HG02840 (cell line): ENCODE measurements at regions not wholly inside any gene's neighbourhood (a gene's known extent, or its start where the extent isn't known, plus 50 kb on each side); places are given as distances from the start of the nearest gene placed in this dataset.
"Not testable (repeated sequence)": the region's sequence is repeated elsewhere in the genome, so short reads cannot be mapped to it uniquely, and the experiment has no call there.

Experiments used
- ATAC-seq: cut with Tn5 transposase; IDR thresholded peaks from one replicate; pipeline ENCODE4 v1.9.1; 2021; ENCODE audit warnings: mild to moderate bottlenecking, moderate library complexity, moderate number of reproducible peaks; ENCODE audit not compliant: unreplicated experiment, low FRiP score

GRCh38 chr10:123373591-123373990, 219.4 kb downstream of the BUB3 start:
- ATAC-seq = no peak

DNA sequence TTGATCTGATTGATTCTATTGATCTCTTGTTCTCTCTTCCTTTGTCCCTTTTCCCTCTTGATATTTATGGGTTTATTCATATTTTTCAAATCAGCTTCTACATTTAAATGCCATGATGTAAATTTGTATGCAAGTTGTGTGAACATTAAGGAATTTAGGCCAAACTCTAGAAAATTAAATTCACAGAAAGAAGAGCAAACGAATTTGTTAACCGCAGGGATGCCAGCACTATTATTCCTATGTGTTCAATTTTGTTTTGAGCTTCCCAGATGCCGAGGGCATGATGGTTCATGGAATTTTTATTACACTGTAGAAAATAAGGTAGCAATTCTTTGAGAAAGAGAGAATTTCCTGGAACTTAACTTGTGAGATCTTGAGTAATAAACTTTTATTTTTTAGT, 220.9 kb downstream of the BUB3 start:
- ATAC-seq = no peak

- ATAC-seq = no peak
These were observed 221.5 kb downstream of the BUB3 start for GRCh38 chr10:123375738-123376137.

GRCh38 chr10:123377883-123378282, 223.7 kb downstream of the BUB3 start:
- no peak for ATAC-seq

- ATAC-seq = no peak
These were observed 224.1 kb downstream of the BUB3 start for GRCh38 chr10:123378302-123378701.

GRCh38 chr10:123379156-123379555, 225.0 kb downstream of the BUB3 start:
- ATAC-seq = no peak

GRCh38 chr10:123380491-123381085, 226.4 kb downstream of the BUB3 start:
- no peak for ATAC-seq

DNA sequence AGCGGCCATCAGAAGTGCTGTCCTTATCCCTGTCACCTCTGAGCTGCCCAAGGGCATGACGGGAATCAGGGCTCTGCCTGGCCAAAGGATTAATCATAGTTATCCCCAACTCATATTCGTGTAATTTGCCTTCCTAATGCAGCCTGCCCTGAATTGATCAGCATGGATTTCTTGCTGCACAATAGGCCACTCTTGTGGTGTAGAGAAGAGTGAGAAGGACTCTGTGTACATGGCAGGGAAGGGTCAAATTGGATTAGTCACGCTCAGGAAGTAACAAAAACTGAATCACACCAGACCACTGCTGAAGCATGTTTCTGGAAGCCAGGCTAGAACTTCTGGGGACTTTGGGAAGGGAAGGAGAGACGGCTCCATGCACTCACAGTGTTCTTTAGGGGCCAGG, 227.0 kb downstream of the BUB3 start:
- no peak for ATAC-seq

GRCh38 chr10:123382491-123382890, 228.3 kb downstream of the BUB3 start:
- no peak for ATAC-seq

GRCh38 chr10:123385508-123386080, 231.4 kb downstream of the BUB3 start:
- ATAC-seq = no peak

DNA sequence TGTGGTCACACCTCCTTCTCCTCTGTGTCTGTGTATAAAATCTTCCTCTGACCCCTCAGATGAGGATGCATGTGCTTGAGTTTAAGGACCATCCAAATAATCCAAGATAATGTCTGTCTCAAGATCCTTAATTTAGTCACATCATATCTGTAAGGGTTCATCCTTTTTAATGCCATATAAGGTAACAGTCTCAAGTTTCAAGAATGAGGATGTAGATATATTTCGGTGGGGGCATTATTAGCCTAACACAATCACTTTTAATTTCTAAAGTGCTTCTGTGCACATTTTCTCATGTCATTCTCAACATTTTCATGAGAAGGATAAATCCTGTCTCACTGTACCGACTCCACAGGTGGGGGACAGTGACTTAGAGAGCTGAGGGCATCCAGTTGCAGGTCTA, 235.3 kb downstream of the BUB3 start:
- ATAC-seq = no peak

DNA sequence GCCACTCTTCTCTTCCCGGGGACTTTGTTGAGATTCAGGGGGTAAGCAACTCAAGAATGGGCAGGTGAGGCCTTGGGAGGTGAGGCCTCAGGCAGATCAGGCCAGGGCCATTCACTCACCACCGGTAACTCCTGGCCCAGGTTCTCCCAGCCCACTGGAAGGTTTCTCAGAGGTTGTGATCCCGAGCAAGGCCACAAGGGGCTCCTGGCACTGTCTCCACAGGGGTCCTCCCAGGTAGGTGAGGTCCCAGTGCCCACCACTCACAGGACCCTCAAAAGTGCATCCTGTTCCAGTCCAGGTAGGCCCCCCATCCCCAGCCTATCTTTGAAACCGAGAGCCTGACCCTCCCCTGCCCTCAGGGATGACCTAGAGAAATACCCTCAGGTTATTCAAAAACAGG, 236.1 kb downstream of the BUB3 start:
- no peak for ATAC-seq

GRCh38 chr10:123390874-123391273, 236.7 kb downstream of the BUB3 start:
- no peak for ATAC-seq

DNA sequence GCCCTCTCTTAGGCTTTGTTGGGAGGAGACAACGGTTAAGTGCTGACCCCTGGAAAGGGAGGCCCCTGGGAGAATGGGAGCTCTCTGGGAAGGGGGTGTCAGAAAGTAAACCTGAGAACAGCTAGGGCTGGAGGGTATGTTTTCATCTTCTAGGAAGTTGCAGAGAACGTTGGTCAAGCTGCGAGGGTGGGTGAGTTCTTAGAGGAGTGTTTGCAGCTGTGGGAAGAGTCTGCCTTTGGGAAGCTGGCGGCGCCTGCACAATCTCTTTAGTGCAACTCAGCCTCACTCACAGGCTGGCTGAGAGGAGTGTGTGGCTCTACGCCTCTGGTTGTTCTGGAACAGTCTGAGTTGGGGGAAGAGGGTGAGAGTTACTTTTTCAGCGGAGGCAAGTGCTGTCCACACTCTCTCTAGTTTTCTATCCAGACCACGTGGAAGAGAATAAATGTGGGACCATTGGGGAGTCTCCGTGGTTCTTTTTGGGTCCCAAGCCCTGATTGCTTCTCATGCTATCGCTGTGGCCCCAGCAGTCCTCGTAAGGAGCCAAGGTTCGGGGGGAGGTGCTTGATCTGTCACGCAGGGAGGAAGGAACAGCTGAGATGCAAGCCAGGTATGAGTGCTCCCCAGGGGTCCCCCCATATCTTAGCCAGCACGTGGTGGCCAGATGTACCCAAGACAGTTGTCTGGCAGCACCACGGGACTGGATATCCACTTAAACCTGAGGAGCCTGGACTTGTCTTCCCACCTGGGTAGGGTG, 237.2 kb downstream of the BUB3 start:
- ATAC-seq = peak; percentile 32

GRCh38 chr10:123392182-123392963, 238.2 kb downstream of the BUB3 start:
- peak; percentile 83 for ATAC-seq

DNA sequence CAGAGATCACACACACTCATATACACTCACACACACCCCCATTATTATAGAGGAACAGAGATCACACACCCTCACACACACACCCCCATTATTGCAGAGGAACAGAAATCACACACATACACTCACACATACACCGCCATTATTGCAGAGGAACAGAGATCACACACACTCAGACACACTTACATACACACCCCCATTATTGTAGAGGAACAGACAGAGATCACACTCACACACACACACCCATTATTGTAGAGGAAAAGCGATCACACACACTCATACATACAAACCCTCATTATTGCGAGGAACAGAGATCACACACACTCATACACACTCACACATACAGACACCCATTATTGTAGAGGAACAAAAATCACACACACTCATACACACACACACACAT, 239.0 kb downstream of the BUB3 start:
- ATAC-seq = no peak

DNA sequence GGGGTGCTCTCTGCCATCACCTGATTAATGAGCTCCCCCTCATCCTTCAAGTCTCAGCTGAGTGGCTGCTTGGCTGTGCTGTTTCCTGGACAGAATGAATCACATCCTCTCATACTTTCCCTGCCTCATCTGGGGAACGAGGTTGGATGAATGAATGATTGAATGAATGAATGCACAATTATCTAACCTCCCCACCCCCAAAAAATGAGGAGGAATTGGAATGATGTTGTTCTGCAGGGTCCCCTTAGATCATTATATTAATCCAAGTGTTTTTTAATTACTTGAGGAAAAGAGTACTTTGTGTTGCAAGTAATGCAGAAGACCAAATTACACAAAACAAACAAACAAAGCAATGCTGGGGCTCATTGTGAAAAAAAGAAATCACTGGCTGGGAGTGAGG, 240.2 kb downstream of the BUB3 start:
- ATAC-seq = no peak

GRCh38 chr10:123395234-123395633, 241.0 kb downstream of the BUB3 start:
- ATAC-seq = not testable (repeated sequence)

DNA sequence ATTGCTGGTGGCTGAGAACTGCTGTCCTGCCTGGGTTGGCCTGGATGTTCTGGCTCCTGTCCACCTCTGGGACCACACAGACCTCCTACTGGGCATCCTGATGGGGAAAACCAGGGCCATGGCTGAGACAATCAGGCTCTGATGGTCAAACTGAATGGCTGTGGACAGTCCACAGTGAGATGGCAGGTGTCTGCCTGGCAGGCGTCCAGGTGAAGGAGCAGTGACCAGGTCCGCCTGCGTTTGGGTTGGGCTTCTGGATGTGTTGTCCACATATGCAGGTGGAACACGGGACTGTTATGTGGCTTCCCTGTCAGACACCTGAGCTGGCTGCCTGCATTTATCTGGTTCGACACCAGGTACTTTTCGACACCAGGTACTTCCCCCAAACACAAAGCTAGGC, 241.7 kb downstream of the BUB3 start:
- ATAC-seq = no peak

GRCh38 chr10:123398180-123398591, 244.0 kb downstream of the BUB3 start:
- no peak for ATAC-seq

- ATAC-seq = no peak
These were observed 244.6 kb downstream of the BUB3 start for GRCh38 chr10:123398756-123399155.
